Osteocyte (in vitro differentiated cells): ENCODE measurements at regions not wholly inside any gene's neighbourhood (a gene's known extent, or its start where the extent isn't known, plus 50 kb on each side); places are given as distances from the start of the nearest gene placed in this dataset.

Experiments
- DNase-seq: peaks from one replicate; pipeline ENCODE4 v3.0.0; 2021; ENCODE audit warnings: mixed read lengths; ENCODE audit not compliant: unreplicated experiment; ENCODE audit errors: extremely low spot score
- H3K27ac Mint-ChIP-seq: one replicate; pipeline ENCODE4 v1.8.0; 2021; ENCODE audit warnings: mild to moderate bottlenecking, mixed read lengths; ENCODE audit not compliant: unreplicated experiment
- H3K27me3 Mint-ChIP-seq: one replicate; pipeline ENCODE4 v1.8.0; 2021; ENCODE audit warnings: mixed read lengths; ENCODE audit not compliant: unreplicated experiment
- H3K36me3 Mint-ChIP-seq: one replicate; pipeline ENCODE4 v1.8.0; 2021; ENCODE audit warnings: mixed read lengths; ENCODE audit not compliant: unreplicated experiment
- H3K4me1 Mint-ChIP-seq: one replicate; pipeline ENCODE4 v1.8.0; 2021; ENCODE audit warnings: mixed read lengths; ENCODE audit not compliant: unreplicated experiment
- H3K4me3 Mint-ChIP-seq: one replicate; pipeline ENCODE4 v1.8.0; 2021; ENCODE audit warnings: mild to moderate bottlenecking, moderate library complexity, mixed read lengths; ENCODE audit not compliant: unreplicated experiment
- H3K9me3 Mint-ChIP-seq: one replicate; pipeline ENCODE4 v1.8.0; 2021; ENCODE audit warnings: mixed read lengths; ENCODE audit not compliant: unreplicated experiment
- TF ChIP-seq, protein P1 (sequence below): fragments of 200-600 bp; sonication (generic); IDR thresholded peaks from 2 replicates; pipeline ENCODE4 v1.5.0; 2021; ENCODE audit warnings: antibody characterized with exemption, mild to moderate bottlenecking, moderate library complexity

DNA sequence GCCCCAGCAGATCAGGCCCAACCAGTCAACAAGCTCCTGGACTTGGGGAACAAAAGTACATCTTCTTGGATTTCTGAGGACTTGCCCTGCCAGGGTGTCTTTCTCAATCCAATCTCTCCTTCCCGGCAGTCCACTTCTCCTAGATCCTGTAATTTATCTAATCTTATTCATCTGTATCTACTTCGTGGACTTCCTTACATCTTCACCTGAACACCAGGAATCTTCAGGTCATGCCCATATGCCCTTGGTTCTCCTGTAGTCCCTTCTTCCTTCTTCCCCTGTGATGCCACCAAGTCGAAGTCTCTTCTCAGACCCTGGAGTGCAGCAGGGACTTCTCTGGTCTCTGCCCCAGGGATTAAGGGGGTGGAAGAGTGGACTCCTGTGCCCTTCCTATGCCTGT, 100.3 kb downstream of the ZNF280B start:
- Mint-ChIP-seq H3K36me3 (no peaks in the 10 kb centered on the region), H3K9me3 (peaks cover 7% of the 10 kb centered on the region), H3K27me3 (peaks cover 38% of the 10 kb centered on the region), H3K4me3 (no peak overlapping the region), H3K4me1 (no peaks in the 10 kb centered on the region), H3K27ac (no peak overlapping the region)
- TF ChIP-seq, protein P1, sequence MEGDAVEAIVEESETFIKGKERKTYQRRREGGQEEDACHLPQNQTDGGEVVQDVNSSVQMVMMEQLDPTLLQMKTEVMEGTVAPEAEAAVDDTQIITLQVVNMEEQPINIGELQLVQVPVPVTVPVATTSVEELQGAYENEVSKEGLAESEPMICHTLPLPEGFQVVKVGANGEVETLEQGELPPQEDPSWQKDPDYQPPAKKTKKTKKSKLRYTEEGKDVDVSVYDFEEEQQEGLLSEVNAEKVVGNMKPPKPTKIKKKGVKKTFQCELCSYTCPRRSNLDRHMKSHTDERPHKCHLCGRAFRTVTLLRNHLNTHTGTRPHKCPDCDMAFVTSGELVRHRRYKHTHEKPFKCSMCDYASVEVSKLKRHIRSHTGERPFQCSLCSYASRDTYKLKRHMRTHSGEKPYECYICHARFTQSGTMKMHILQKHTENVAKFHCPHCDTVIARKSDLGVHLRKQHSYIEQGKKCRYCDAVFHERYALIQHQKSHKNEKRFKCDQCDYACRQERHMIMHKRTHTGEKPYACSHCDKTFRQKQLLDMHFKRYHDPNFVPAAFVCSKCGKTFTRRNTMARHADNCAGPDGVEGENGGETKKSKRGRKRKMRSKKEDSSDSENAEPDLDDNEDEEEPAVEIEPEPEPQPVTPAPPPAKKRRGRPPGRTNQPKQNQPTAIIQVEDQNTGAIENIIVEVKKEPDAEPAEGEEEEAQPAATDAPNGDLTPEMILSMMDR, result no peak
- peak; percentile 23 for DNase-seq

- DNase-seq, result peak; percentile 80
- peaks cover 45% of the 10 kb centered on the region for H3K27me3 Mint-ChIP-seq
- H3K4me1 Mint-ChIP-seq, result no peaks in the 10 kb centered on the region
- H3K4me3 Mint-ChIP-seq, result no peak overlapping the region
- H3K36me3 Mint-ChIP-seq, result no peaks in the 10 kb centered on the region
- H3K27ac Mint-ChIP-seq, result no peak overlapping the region
- TF ChIP-seq, protein P1, result peak; percentile 50
- H3K9me3 Mint-ChIP-seq, result peaks cover 7% of the 10 kb centered on the region
These were observed 99.5 kb downstream of the ZNF280B start for GRCh38 chr22:22408731-22409696.

- peaks cover 7% of the 10 kb centered on the region for H3K9me3 Mint-ChIP-seq
- no peak overlapping the region for H3K4me3 Mint-ChIP-seq
- DNase-seq, result peak; percentile 81
- no peaks in the 10 kb centered on the region for H3K36me3 Mint-ChIP-seq
- H3K27me3 Mint-ChIP-seq, result peaks cover 55% of the 10 kb centered on the region
- H3K27ac Mint-ChIP-seq, result no peak overlapping the region
- TF ChIP-seq, protein P1, result no peak
- H3K4me1 Mint-ChIP-seq, result no peaks in the 10 kb centered on the region
These were observed 98.4 kb downstream of the ZNF280B start for GRCh38 chr22:22410121-22410520.

GRCh38 chr22:22410677-22411076, 97.9 kb downstream of the ZNF280B start:
- Mint-ChIP-seq H3K27ac (no peak overlapping the region), H3K9me3 (peaks cover 7% of the 10 kb centered on the region), H3K4me1 (no peaks in the 10 kb centered on the region), H3K36me3 (no peaks in the 10 kb centered on the region), H3K4me3 (no peak overlapping the region), H3K27me3 (peaks cover 55% of the 10 kb centered on the region)
- TF ChIP-seq, protein P1, result no peak
- DNase-seq, result peak; percentile 44

DNA sequence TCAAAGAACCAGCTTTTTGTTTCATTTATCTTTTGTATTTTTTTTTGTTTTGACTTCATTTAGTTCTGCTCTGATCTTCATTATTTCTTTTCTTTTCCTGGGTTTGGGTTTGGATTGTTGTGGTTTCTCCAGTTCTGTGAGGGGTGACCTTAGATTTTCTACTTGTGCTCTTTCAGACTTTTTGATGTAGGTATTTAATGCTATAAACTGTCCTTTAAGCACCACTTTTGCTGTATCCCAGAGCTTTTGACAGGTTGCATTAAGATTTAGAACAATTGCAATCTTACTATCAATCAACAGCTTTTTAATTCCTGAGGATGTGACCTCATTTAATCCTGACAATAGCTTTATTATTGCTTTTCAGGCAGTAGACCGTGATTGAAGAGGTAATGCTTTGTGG, 94.3 kb downstream of the ZNF280B start:
- Mint-ChIP-seq H3K36me3 (no peaks in the 10 kb centered on the region), H3K27ac (no peak overlapping the region), H3K4me1 (no peaks in the 10 kb centered on the region), H3K27me3 (peaks cover 53% of the 10 kb centered on the region), H3K4me3 (no peak overlapping the region), H3K9me3 (peaks cover 7% of the 10 kb centered on the region)
- DNase-seq, result no peak
- TF ChIP-seq, protein P1, result no peak
